Activated CD4-positive, alpha-beta T cell treated with anti-CD3 and anti-CD28 coated beads, Interleukin-2, amount 10 ng/mL, durations not matched to agents 7 days and 5 days (primary cell): ENCODE measurements at regions not wholly inside any gene's neighbourhood (a gene's known extent, or its start where the extent isn't known, plus 50 kb on each side); places are given as distances from the start of the nearest gene placed in this dataset.

ENCODE experiments used
- CTCF ChIA-PET: fragments of 350-600 bp; sonication (Branson Sonifier 250); formaldehyde crosslinking; loops from one replicate; lab custom pipeline; 2021; ENCODE audit warnings: antibody characterized with exemption; lab: Charles Lee
- POLR2A ChIA-PET: fragments of 350-600 bp; sonication (Branson Sonifier 250); formaldehyde crosslinking; loops from one replicate; lab custom pipeline; 2021; ENCODE audit warnings: antibody characterized with exemption; lab: Charles Lee
- DNase-seq: peaks from one replicate; pipeline ENCODE4 v3.0.0-alpha.2; 2020
- H3K27ac Mint-ChIP-seq: one replicate; pipeline ENCODE4 v1.8.0; 2021; ENCODE audit warnings: mild to moderate bottlenecking, moderate library complexity, mixed read lengths
- H3K27me3 Mint-ChIP-seq: one replicate; pipeline ENCODE4 v1.8.0; 2021; ENCODE audit warnings: mixed read lengths
- H3K36me3 Mint-ChIP-seq: one replicate; pipeline ENCODE4 v1.8.0; 2021; ENCODE audit warnings: low read depth, mixed read lengths
- H3K4me1 Mint-ChIP-seq: one replicate; pipeline ENCODE4 v1.8.0; 2021; ENCODE audit warnings: mixed read lengths
- H3K4me3 Mint-ChIP-seq: one replicate; pipeline ENCODE4 v1.8.0; 2021; ENCODE audit warnings: mild to moderate bottlenecking, moderate library complexity, mixed read lengths
- H3K9me3 Mint-ChIP-seq: one replicate; pipeline ENCODE4 v1.8.0; 2021; ENCODE audit warnings: mixed read lengths

DNA sequence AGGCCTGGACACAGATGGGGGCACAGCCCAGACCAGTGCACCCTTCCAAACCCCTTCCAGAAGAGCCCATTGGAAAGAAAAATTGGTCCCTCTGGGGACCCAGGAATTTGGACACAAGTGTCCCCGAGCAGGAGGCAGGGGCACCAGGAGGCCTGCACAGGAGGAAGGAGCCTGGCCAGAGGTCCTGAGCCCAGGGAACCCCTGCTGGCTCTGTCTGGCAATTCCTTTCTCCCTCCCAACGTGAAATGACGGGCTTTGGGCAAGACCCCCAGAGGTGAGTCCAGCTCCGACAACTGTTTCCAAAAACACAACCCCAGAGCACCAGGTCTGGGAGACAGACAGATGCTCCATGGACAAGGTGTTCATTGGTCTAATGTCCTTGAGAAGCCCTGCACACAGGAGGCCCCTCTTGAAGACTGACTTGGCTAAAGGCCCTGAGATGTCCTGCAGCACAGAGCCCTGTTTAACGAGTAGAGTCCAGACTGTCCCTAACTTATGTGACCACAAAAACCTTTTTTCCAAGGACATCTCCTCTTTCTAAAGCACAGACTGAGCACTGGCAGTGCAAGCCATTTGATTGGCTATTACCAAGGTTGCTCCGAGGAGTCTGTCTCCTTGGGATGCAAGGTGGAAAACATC, 150.7 kb downstream of the OAT start:
- H3K4me3 Mint-ChIP-seq, result no peak overlapping the region
- CTCF ChIA-PET, result no interaction called here
- POLR2A ChIA-PET, result no interaction called here
- H3K27ac Mint-ChIP-seq, result no peak overlapping the region
- peaks cover 3% of the 10 kb centered on the region for H3K9me3 Mint-ChIP-seq
- H3K4me1 Mint-ChIP-seq, result no peaks in the 10 kb centered on the region
- H3K27me3 Mint-ChIP-seq, result no peaks in the 10 kb centered on the region
- no peaks in the 10 kb centered on the region for H3K36me3 Mint-ChIP-seq
- no peak for DNase-seq

DNA sequence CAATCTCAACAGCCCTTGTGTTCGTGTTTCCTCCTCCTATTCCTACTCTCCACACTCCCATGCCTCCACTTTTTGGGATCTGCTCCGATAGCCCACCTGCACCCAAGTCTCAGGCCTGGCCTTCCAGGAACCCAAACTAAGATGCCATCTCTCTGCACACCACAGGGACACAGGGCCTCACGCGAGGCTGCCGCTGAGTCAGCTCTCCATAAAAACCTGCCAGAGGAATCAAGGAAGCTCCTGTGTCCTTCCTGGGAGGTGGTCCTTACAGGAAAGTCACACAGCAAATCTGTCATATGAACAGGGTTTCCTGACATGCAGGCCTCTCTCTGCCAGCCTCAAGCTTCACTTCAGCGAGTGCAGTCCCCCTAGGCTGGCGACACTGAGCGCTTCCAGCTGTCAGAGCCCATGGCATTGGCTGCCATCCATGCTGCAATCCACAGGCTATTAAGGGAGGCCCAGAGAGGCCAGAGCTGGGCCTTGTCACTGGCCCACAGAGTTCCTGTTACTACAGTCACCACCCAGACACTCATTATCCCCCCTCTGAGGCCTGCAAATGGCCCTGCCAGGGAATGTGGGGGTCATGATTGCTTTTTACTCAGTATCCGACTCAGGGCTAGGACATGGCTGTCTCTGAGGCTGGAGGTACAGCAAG, 151.4 kb downstream of the OAT start:
- Mint-ChIP-seq H3K36me3 (no peaks in the 10 kb centered on the region), H3K27ac (no peak overlapping the region), H3K9me3 (peaks cover 3% of the 10 kb centered on the region), H3K27me3 (no peaks in the 10 kb centered on the region), H3K4me3 (no peak overlapping the region), H3K4me1 (no peaks in the 10 kb centered on the region)
- CTCF ChIA-PET, result no interaction called here
- DNase-seq, result no peak
- POLR2A ChIA-PET, result no interaction called here

DNA sequence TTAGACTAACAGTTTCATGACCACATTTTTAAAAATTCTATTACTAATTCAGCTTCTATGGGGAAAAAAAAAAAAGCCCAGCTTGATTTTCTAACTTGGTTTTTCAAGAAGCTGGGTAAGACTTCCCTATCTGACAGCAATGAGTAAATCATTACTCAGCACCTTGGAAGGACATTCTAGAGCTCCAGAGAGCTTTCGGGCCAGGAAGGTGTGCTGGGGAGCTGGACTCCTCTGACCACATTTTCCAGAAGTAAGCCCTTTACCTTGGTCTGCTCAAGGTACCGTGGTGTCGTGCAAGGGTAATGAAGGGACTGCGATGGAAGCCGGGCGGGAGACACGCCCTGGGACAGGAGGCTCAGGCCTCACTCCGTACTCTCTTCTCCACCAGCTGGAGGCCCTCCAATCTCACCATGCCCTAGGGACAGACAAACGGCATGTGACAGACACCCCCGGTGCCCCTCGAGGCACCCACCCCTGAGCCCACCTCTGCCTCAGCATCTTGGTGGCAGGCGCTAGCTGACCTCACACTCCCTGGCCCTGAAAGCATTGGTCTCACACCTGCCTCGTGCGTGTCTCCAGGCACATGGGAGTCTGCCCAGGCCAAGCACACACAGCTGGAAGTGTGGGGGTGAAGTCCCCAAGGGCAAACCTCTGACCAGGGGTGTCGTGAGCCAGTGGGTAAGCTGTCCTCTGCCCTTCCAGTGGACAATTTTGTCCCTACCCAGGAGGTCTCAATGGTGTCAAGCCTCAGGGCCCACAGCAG, 152.1 kb downstream of the OAT start:
- no peaks in the 10 kb centered on the region for H3K4me1 Mint-ChIP-seq
- H3K4me3 Mint-ChIP-seq, result no peak overlapping the region
- peaks cover under 1% of the 10 kb centered on the region for H3K9me3 Mint-ChIP-seq
- no peaks in the 10 kb centered on the region for H3K36me3 Mint-ChIP-seq
- DNase-seq, result no peak
- no peak overlapping the region for H3K27ac Mint-ChIP-seq
- ChIA-PET POLR2A (no interaction called here), CTCF (interaction anchor here (0.8 kb wide), 1 partner anchor 122 kb away, joined by 3 read pairs; no protein-coding TSS in a partner anchor)
- H3K27me3 Mint-ChIP-seq, result no peaks in the 10 kb centered on the region

DNA sequence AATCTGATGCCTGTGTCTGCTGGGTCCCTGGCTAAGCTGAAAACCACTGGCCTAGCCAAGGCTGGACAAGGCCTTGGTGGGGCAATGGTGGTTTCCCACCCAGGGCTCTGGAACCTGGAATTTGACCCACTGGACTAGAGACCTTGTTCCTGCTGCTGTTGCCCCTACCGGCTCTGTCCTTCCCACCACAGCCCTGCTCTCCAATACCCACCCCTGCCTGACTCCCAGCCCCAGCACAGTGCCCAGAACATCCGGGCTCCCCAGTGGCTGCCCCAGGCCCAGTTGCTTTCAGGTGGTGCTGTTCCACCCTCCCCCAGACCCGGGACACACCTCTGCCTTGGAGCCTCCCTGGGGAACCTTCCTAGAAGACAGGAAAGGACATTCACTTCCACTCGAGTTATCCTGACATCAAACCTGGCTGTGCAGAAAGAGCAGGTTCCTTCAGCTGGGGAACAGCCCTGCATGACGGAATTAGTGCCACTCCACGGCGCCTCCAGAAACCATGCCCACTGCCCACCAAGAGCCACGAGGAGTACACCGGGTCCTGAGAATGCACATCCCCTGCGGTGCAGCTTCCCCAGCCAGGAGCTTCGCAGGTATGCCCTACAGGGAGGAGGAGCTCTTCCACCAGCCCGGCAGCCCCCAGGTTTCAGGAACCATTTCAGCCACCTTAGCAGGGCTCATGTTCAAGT, 152.8 kb downstream of the OAT start:
- DNase-seq, result no peak
- Mint-ChIP-seq H3K4me3 (no peak overlapping the region), H3K9me3 (no peaks in the 10 kb centered on the region), H3K27me3 (no peaks in the 10 kb centered on the region), H3K4me1 (no peaks in the 10 kb centered on the region), H3K27ac (no peak overlapping the region), H3K36me3 (no peaks in the 10 kb centered on the region)
- ChIA-PET CTCF (interaction anchor here (0.8 kb wide), 1 partner anchor 123 kb away, joined by 3 read pairs; no protein-coding TSS in a partner anchor), POLR2A (no interaction called here)

DNA sequence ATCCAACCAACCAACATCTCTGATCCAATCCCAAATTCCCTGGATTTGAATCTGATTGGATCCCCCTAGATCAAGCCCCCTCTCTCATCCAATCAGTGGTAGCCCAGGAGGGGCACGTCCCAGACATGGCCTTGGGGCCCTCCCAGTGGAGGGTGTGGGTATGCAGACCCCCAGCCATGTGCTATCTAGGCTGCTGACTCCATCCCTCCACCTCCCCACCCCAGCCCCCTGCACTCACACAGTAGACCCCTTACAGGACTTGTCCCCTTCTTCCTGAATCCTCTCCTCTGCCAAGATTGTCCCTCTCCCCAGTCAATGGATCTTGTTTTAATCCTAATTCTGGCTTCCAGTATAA, 153.4 kb downstream of the OAT start:
- Mint-ChIP-seq H3K27me3 (no peaks in the 10 kb centered on the region), H3K9me3 (no peaks in the 10 kb centered on the region), H3K36me3 (no peaks in the 10 kb centered on the region), H3K27ac (no peak overlapping the region), H3K4me3 (no peak overlapping the region), H3K4me1 (no peaks in the 10 kb centered on the region)
- POLR2A ChIA-PET, result no interaction called here
- CTCF ChIA-PET, result no interaction called here
- DNase-seq, result no peak

DNA sequence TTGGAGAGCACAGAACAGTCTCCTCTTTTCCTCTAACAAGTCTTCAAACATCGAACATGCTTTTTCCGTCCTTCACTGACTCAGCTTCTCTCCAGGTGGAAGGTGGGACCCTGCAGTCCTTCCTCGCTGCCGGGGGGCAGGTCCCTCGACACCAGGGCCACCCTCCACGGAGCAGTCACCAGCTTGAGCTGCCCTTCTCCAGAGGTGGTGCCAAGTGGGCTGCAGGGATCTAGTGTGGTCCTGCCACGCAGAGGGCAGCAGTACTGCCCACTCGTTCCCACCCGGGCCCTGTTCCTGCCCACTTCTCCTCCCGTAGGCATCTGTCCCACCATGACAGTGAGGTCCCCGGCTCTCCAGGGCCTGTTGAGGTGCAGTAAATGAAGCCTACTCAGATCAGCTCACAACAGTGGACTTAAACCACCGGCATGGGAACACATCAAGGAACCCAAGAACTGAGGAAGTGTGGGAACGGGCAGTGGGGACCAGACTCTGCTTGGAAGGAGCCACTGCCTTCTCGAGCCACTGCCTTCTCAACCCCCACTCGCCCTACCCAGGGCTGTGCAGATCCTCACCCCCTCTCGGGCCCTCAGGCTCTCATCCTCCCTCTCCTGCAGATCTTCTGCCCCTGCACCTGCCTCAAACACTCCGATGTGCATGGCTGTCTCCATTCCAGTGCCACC, 153.9 kb downstream of the OAT start:
- no peaks in the 10 kb centered on the region for H3K36me3 Mint-ChIP-seq
- no peaks in the 10 kb centered on the region for H3K4me1 Mint-ChIP-seq
- no peaks in the 10 kb centered on the region for H3K27me3 Mint-ChIP-seq
- H3K4me3 Mint-ChIP-seq, result no peak overlapping the region
- DNase-seq, result no peak
- POLR2A ChIA-PET, result no interaction called here
- no peaks in the 10 kb centered on the region for H3K9me3 Mint-ChIP-seq
- H3K27ac Mint-ChIP-seq, result no peak overlapping the region
- CTCF ChIA-PET, result no interaction called here

DNA sequence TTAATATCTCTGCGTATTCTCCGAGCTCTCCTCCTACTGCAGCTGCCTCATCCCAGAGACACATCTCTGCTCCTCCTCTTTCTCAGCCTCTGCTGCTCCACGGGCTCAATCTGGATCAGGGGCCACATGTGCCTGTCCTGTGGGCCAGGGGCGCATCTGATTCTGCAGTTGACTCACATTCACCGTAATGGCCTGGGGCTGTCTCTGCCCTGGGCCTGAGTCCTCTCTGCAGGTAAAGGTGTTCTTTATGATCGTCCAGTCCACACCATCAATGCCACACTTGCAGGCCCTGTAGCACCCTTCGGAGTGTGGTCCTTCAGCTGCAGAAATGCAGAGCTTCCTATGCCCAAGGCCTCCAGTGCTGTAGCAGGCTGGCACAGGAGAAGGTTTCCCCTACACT, 154.5 kb downstream of the OAT start:
- Mint-ChIP-seq H3K36me3 (no peaks in the 10 kb centered on the region), H3K27me3 (no peaks in the 10 kb centered on the region), H3K9me3 (no peaks in the 10 kb centered on the region), H3K4me3 (no peak overlapping the region), H3K4me1 (no peaks in the 10 kb centered on the region), H3K27ac (no peak overlapping the region)
- ChIA-PET POLR2A (no interaction called here), CTCF (no interaction called here)
- DNase-seq, result no peak

DNA sequence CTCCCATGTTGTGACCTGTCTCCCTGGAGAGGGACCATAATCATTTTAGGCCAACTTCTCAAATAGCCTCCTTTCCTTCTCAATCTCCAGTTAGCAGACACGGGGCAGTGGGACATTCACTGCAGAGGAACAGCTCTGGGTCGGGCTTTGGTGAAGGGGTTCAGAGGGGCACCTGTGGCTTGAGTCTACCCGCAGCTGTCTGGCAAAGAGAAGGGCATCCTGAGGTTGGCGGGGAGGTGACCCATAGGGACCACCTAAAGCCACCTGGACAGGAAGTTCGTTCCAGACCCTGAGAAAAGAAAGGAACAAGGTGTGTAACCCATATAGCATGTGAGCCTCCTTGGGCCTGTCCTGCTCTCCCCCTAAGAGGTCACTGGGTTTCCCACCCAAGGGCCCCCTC, 155.0 kb downstream of the OAT start:
- POLR2A ChIA-PET, result no interaction called here
- Mint-ChIP-seq H3K9me3 (no peaks in the 10 kb centered on the region), H3K27me3 (no peaks in the 10 kb centered on the region), H3K4me1 (no peaks in the 10 kb centered on the region), H3K36me3 (no peaks in the 10 kb centered on the region), H3K27ac (no peak overlapping the region), H3K4me3 (no peak overlapping the region)
- CTCF ChIA-PET, result no interaction called here
- no peak for DNase-seq

DNA sequence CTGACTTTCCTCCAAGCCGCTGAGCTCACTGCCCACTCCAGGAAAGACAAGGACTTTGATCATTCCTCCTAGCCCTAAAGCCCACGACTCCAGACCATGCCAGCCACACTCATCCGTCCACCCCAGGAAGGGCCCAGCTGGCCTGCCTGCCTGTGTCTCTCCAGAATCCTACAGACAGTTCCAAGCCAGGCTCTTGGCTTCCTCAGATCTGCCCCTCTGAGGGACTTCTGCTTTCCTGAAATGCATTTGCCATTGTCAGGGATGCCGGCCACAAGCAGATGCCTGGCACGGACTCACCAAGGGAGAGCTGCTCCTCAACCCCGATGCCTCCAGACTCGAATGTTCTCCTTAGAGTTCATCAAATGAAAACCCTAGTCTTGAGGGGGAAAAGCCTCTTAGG, 155.8 kb downstream of the OAT start:
- Mint-ChIP-seq H3K27me3 (no peaks in the 10 kb centered on the region), H3K4me3 (no peak overlapping the region), H3K4me1 (no peaks in the 10 kb centered on the region), H3K9me3 (no peaks in the 10 kb centered on the region), H3K27ac (no peak overlapping the region), H3K36me3 (no peaks in the 10 kb centered on the region)
- ChIA-PET CTCF (no interaction called here), POLR2A (no interaction called here)
- DNase-seq, result no peak

DNA sequence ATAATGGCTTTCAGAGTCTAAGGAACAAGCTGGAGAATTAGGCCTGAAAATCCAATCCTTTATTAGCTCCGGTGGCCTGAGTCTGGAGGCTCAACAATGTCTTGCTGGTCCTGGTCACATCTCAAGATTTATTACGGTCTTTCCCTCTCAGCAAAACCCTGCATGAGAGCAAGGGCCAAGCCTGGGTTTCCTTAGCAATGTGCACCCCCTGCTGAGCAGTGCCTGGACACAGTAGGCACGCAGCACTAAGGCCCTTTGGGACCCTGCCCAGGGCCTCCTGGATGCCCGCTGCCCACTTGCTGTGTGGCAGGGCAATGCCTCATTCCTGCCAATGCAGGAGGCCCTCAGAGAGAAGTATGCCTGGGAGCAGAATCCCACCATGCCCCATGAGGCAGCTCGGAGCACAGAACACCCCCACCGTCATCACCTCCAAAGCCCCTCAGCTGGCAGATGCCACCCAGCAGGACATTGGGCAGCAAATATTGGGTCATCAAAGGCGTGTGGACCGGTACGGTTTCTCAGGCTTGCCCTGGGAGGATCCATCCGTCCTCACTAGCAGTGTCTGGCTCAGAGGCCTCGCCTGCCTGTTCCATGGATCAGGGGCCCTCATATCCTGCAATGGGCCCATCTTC, 156.4 kb downstream of the OAT start:
- no peak for DNase-seq
- no peaks in the 10 kb centered on the region for H3K27me3 Mint-ChIP-seq
- POLR2A ChIA-PET, result interaction anchor here (0.6 kb wide), 1 partner anchor 190 kb away, joined by 3 read pairs; no protein-coding TSS in a partner anchor
- H3K36me3 Mint-ChIP-seq, result no peaks in the 10 kb centered on the region
- CTCF ChIA-PET, result no interaction called here
- no peak overlapping the region for H3K27ac Mint-ChIP-seq
- H3K9me3 Mint-ChIP-seq, result no peaks in the 10 kb centered on the region
- no peak overlapping the region for H3K4me3 Mint-ChIP-seq
- H3K4me1 Mint-ChIP-seq, result no peaks in the 10 kb centered on the region

DNA sequence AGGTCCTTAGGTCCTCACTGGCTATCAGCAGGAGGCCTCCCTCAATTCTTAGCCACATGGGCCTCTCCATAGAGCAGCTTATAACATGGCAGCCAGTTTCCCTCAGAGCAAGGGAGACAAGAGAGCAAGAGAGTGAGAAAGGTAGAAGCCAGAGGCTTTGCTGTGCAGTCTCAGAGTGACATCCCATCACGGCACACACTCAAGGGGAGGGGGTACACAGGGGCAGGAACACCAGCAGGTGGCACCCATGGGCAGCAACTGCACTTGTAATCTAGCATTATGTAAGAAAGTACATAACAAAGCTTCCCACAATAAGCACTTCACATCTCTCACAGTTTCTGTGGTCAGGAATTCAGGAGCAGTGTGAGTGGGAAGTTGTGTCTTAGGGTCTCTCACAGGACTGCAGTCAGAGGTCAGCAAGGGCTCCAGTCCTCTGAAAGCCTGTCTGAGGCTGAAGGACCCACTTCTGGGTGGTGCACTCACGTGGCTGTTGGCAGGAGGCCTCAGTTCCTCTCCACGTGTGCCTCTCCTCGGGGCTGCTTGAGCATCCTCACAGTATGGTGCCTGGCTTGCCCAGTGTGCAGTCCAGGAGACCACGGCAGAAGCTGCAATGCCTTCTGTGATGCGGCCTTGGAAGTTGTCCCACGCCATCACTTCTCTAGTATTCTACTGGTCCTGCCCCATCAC, 159.4 kb downstream of the OAT start:
- peak; percentile 12 for DNase-seq
- no peak overlapping the region for H3K4me3 Mint-ChIP-seq
- ChIA-PET POLR2A (no interaction called here), CTCF (interaction anchor here (1.4 kb wide), 1 partner anchor 10 kb away, joined by 4 read pairs; no protein-coding TSS in a partner anchor)
- H3K36me3 Mint-ChIP-seq, result no peaks in the 10 kb centered on the region
- H3K27ac Mint-ChIP-seq, result no peak overlapping the region
- H3K9me3 Mint-ChIP-seq, result no peaks in the 10 kb centered on the region
- H3K4me1 Mint-ChIP-seq, result no peaks in the 10 kb centered on the region
- no peaks in the 10 kb centered on the region for H3K27me3 Mint-ChIP-seq

DNA sequence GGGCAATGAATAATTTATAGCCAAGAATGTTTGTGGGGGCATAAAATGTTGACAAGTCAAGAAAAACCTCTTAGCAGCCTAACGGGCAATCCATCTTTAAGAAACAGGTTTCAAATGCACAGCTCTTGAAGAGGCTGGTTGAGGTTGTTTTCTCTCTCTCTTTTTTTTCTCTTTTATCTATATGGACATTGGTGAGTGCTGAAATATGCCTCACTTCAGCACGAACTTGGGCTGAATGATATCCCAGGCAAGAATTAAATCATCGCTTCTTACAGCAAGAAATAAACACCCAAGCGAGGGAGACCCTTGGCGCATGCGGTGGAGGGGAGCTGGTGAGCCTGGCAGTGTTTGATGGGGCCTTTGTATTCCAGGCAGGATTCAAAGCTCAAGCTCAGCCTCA, 160.9 kb downstream of the OAT start:
- POLR2A ChIA-PET, result no interaction called here
- H3K9me3 Mint-ChIP-seq, result no peaks in the 10 kb centered on the region
- no peaks in the 10 kb centered on the region for H3K36me3 Mint-ChIP-seq
- CTCF ChIA-PET, result interaction anchor here (0.6 to 1.6 kb wide), 4 partner anchors 8 to 1072 kb away, joined by 3 to 4 read pairs (median 4); no protein-coding TSS in a partner anchor
- no peaks in the 10 kb centered on the region for H3K27me3 Mint-ChIP-seq
- H3K4me1 Mint-ChIP-seq, result no peaks in the 10 kb centered on the region
- DNase-seq, result no peak
- no peak overlapping the region for H3K4me3 Mint-ChIP-seq
- no peak overlapping the region for H3K27ac Mint-ChIP-seq
